Caki2 (cell line): ENCODE measurements at regions not wholly inside any gene's neighbourhood (a gene's known extent, or its start where the extent isn't known, plus 50 kb on each side); places are given as distances from the start of the nearest gene placed in this dataset.

Experiments
- DNase-seq: peaks from one replicate; pipeline ENCODE4 v3.0.0-alpha.2; 2015; ENCODE audit warnings: low read depth
- in situ Hi-C: cut with HindIII; loops from 2 replicates; pipeline ENCODE4 v1.10.0; 2016; ENCODE audit warnings: low sequenced_read_pairs, low pct_unique_long_range_greater_than_20kb, mixed read lengths

DNA sequence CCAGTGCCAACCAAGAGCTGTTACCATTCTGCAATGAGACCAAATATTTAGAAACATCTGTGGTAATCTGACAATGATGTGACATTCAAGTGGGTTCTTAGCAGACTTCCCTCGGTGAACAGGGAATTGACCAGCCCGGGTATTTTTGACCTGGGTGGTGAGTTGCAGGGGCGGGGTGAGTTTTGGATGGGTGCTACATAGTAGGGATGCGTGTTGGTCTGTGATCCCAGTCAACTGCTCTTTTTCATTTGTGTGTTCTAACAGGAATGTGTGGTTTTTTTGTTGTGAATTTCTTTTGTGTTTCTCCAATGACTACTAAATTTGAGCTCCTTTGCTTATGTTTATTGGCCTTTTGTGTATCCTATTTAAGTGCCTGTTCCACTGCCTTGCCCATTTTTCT lies 273.6 kb upstream of the HABP2 start:
- in situ Hi-C loops = no loop called here
- no peak for DNase-seq

- in situ Hi-C loops = no loop called here
- DNase-seq = no peak
Measured at GRCh38 chr10:113282564-113282963, 270.3 kb upstream of the HABP2 start.

DNA sequence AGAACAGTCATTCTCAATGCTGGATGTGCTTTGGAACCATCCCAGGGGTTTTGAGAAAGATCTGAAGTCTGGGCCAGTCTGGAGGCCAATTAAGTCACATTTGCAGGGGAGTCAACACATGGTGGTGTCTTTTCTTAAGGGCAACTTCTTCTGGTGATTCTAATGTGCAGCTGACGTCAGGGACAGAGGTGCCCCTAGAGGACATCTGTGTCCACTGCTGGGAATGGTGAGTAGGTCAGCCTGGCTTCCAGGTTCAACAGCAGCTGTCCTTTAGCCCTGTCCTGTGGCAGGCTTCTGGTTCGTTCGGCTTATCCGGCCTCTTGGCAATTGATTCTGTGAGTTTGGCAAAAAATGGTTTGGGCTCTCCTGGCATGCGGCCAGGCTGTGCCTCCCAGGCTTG lies 269.7 kb upstream of the HABP2 start:
- in situ Hi-C loops = no loop called here
- DNase-seq = no peak

GRCh38 chr10:113284635-113285034 lies 268.2 kb upstream of the HABP2 start:
- in situ Hi-C loops = no loop called here
- DNase-seq = no peak

GRCh38 chr10:113285305-113285704 lies 267.5 kb upstream of the HABP2 start:
- DNase-seq = no peak
- in situ Hi-C loops = no loop called here

- in situ Hi-C loops = no loop called here
Measured at GRCh38 chr10:113287592-113287991, 265.3 kb upstream of the HABP2 start.

DNA sequence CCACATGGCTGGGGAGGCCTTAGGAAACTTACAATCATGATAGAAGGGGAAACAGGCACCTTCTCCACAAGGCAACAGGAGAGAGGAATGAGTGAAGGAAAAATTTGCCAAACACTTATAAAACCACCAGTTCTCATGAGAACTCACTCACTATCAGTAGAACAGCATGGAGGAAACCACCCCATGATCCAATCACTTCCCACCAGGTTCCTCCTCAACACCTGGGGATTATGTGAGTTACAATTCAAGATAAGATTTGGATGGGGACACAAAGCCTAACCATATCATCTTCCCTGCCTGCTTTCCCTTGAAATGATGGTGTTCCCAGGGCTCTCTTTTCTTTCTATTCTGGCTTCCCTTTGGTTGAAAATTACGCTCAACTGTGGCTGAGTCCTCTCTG lies 262.7 kb upstream of the HABP2 start:
- in situ Hi-C loops = no loop called here
- DNase-seq = no peak

More at GRCh38 chr10:113287592-113287991, 265.3 kb upstream of the HABP2 start:
- DNase-seq = no peak

- no peak for DNase-seq
- in situ Hi-C loops = no loop called here
Measured at GRCh38 chr10:113291413-113291812, 261.4 kb upstream of the HABP2 start.

DNA sequence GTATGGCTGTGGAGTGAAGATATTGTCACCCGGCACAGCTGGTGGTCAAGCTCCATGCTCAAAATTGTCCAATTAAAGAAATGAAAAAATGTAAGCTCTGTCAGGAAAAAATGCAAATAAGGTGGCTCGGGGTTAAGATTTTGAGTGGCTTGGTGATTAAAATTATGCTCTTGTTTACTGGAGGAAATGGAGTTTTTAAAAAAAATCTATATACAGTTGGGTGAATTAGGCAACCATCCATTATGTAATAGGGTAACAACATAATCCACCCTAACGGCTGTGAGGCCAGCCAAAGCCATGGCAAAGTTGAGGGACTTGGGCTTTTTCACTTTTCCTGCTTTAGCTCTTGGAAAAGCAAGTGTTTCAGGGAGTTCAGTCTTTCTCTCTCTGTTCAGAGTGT lies 260.8 kb upstream of the HABP2 start:
- in situ Hi-C loops = no loop called here
- no peak for DNase-seq

GRCh38 chr10:113292743-113293142 lies 260.1 kb upstream of the HABP2 start:
- in situ Hi-C loops = no loop called here
- DNase-seq = no peak

DNA sequence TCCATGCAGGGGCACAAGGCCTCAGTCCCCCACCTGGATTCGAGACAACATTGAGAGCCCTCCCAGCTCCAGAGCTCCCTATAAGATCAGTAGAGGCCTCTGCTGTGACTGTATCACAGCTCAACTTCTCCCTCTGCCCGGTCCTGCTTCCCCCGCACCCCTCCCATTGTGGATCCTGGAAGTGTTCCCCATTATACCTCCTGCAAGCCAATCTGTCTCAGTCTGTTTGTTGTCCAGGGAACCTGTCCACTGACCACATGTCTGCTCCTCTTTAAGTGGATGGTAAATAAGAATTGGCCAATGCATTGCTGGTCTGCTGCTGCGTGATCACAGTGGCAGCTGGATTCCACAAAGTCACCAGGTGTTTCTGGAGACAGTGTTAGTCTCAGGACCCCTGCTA lies 259.7 kb upstream of the HABP2 start:
- in situ Hi-C loops = no loop called here
- DNase-seq = no peak

DNA sequence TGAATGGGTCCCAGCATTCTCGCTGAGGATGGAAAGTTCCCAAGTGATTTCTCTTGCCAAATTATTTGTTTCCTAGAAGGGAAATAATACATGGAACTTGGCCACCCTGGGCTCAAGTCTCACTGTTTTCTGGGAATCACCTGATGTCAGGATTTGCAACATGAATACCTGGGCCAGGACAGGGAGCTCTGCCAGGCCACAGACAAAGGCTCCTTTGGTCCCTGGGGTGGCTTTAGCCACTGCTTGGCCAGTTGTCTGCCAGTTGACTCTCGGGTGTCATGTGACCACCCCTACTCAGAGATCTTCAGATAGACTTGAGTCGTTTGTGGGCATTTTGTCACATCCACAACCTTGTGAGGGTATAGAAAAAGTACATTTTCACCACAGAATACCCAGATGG lies 258.0 kb upstream of the HABP2 start:
- DNase-seq = no peak
- in situ Hi-C loops = no loop called here

DNA sequence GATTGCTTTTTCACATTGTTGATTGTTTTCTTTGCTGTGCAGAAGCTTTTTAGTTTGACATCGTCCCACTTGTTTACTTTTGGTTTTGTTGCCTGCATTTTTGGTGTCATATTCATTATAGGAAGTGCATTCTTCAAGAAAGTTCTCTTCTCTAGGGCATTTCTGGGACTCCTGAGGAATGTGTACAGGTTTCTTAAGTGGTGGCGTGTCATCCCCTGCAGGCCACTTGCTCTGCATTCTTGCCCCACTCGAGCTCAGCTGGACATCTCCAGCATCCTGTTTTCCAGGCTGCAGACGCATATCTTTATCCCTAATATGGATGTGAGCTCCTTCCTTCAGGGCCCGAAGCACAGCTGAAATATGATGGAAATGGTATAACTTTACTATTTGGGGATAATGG lies 255.6 kb upstream of the HABP2 start:
- in situ Hi-C loops = no loop called here
- no peak for DNase-seq

- no peak for DNase-seq
- in situ Hi-C loops = no loop called here
Measured at GRCh38 chr10:113298616-113299015, 254.2 kb upstream of the HABP2 start.

GRCh38 chr10:113300201-113300600 lies 252.7 kb upstream of the HABP2 start:
- in situ Hi-C loops = no loop called here
- no peak for DNase-seq

DNA sequence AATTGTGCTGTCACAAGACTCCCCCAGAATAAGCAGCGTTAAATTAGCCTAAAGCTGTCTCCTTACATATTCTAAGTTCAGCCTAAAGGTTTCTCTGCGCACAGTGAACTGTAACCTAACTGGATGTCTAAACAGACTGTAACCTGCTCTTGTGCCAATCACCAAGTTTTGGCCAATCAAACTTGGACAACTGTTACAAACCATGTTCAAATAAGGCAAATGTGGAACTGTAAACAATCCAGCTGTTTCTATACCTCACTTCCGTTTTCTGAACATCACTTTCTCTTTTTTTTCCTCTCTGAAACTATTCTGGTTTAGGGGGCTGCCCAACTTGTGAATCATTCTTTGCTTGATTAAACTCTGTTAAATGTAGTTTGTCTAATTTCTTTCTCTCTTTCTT lies 252.2 kb upstream of the HABP2 start:
- DNase-seq = no peak
- in situ Hi-C loops = no loop called here

DNA sequence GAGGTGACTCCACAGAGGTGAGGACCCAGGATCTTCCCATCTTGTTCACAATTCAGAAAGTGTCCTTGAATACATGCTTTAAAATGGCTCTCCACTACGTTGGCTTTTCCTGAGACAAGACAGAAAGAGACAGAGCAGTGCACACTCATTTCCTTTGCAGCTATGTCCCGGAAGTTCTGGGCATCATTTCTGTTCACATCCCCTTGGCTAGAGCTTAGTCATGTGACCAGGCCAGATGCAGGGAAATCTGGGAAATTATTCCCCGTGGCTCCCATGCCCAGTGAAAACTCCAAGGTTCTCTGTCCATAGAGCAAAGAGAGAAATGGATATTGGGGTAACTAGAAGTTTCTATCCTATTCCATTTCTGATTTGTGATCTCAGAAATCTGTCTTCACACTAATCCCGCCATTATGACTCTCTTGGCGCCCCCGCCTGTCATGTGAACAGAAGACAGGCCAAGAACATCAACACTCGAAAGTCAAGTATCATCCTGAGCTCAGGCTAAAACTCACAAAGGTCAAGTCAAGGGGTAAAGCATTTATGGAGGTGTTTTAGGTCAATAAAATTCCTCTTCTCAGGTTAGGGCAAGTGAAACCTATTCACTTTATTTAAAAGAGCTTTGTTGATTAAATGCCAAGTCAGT lies 251.4 kb upstream of the HABP2 start:
- in situ Hi-C loops = no loop called here

GRCh38 chr10:113302062-113302461 lies 250.8 kb upstream of the HABP2 start:
- in situ Hi-C loops = no loop called here

More for the DNA sequence above, 251.4 kb upstream of the HABP2 start:
- DNase-seq = no peak

GRCh38 chr10:113303544-113304146 lies 249.2 kb upstream of the HABP2 start:
- in situ Hi-C loops = no loop called here
- no peak for DNase-seq

More at GRCh38 chr10:113302062-113302461, 250.8 kb upstream of the HABP2 start:
- DNase-seq = no peak

GRCh38 chr10:113304726-113305125 lies 248.1 kb upstream of the HABP2 start:
- DNase-seq = no peak
- in situ Hi-C loops = no loop called here
